Ramos (cell line): ENCODE measurements at regions not wholly inside any gene's neighbourhood (a gene's known extent, or its start where the extent isn't known, plus 50 kb on each side); places are given as distances from the start of the nearest gene placed in this dataset.
"Not testable (repeated sequence)": the region's sequence is repeated elsewhere in the genome, so short reads cannot be mapped to it uniquely, and the experiment has no call there.

Source experiments
- in situ Hi-C: fragments of 300-500 bp; cut with MboI; formaldehyde crosslinking; loops from one replicate; pipeline ENCODE4 v1.14.3; 2022; ENCODE audit warnings: low sequenced_read_pairs; ENCODE audit not compliant: unreplicated experiment

- in situ Hi-C loops = no loop called here
Observed at GRCh38 chr14:38727731-38728130, 375.3 kb downstream of the SEC23A start.

GRCh38 chr14:38724621-38725020 lies 378.4 kb downstream of the SEC23A start:
- in situ Hi-C loops = no loop called here

- in situ Hi-C loops = no loop called here
Observed at GRCh38 chr14:38723959-38724358, 379.1 kb downstream of the SEC23A start.

- in situ Hi-C loops = no loop called here
Observed at GRCh38 chr14:38723277-38723676, 379.8 kb downstream of the SEC23A start.

GRCh38 chr14:38721822-38722431 lies 381.1 kb downstream of the SEC23A start:
- in situ Hi-C loops = no loop called here

- in situ Hi-C loops = no loop called here
Observed at GRCh38 chr14:38718519-38718918, 384.5 kb downstream of the SEC23A start.

GRCh38 chr14:38716926-38717325 lies 386.1 kb downstream of the SEC23A start:
- in situ Hi-C loops = no loop called here

- in situ Hi-C loops = no loop called here
Observed at GRCh38 chr14:38710881-38711280, 392.2 kb downstream of the SEC23A start.

- in situ Hi-C loops = no loop called here
Observed at GRCh38 chr14:38710196-38710595, 392.8 kb downstream of the SEC23A start.

- in situ Hi-C loops = no loop called here
Observed at GRCh38 chr14:38705220-38705619, 397.8 kb downstream of the SEC23A start.

GRCh38 chr14:38704220-38704619 lies 398.8 kb downstream of the SEC23A start:
- in situ Hi-C loops = no loop called here

- in situ Hi-C loops = no loop called here
Observed at GRCh38 chr14:38696925-38697324, 406.1 kb downstream of the SEC23A start.

- in situ Hi-C loops = no loop called here
Observed at GRCh38 chr14:38693423-38693822, 409.6 kb downstream of the SEC23A start.

- in situ Hi-C loops = no loop called here
Observed at GRCh38 chr14:38669027-38669426, 413.1 kb upstream of the CLEC14A start.

GRCh38 chr14:38663382-38663781 lies 407.5 kb upstream of the CLEC14A start:
- in situ Hi-C loops = no loop called here

- in situ Hi-C loops = no loop called here
Observed at GRCh38 chr14:38662781-38663180, 406.9 kb upstream of the CLEC14A start.

- in situ Hi-C loops = no loop called here
Observed at GRCh38 chr14:38646391-38646790, 390.5 kb upstream of the CLEC14A start.

- in situ Hi-C loops = not testable (repeated sequence)
Observed at GRCh38 chr14:38634913-38635312, 379.0 kb upstream of the CLEC14A start.

- in situ Hi-C loops = no loop called here
Observed at GRCh38 chr14:38629412-38629811, 373.5 kb upstream of the CLEC14A start.

GRCh38 chr14:38627163-38627562 lies 371.3 kb upstream of the CLEC14A start:
- in situ Hi-C loops = no loop called here

- in situ Hi-C loops = no loop called here
Observed at GRCh38 chr14:38623661-38624060, 367.8 kb upstream of the CLEC14A start.

- in situ Hi-C loops = no loop called here
Observed at GRCh38 chr14:38618514-38618913, 362.6 kb upstream of the CLEC14A start.

- in situ Hi-C loops = no loop called here
Observed at GRCh38 chr14:38616959-38617358, 361.1 kb upstream of the CLEC14A start.
